H9 (cell line): ENCODE measurements at regions not wholly inside any gene's neighbourhood (a gene's known extent, or its start where the extent isn't known, plus 50 kb on each side); places are given as distances from the start of the nearest gene placed in this dataset.

ENCODE experiments used
- DNase-seq: peaks from one replicate; pipeline ENCODE4 v3.0.0-alpha.2; 2017
- H2AFZ ChIP-seq: one replicate; pipeline ENCODE4 v1.6.1; 2013; ENCODE audit warnings: mild to moderate bottlenecking, low read length, control low read depth, moderate library complexity
- H2AK5ac ChIP-seq: 2 replicates; pipeline ENCODE4 v1.6.1; 2013; ENCODE audit warnings: low read length, control low read depth, mixed read lengths; ENCODE audit not compliant: insufficient read length
- H2BK120ac ChIP-seq: one replicate; pipeline ENCODE4 v1.6.1; 2013; ENCODE audit warnings: low read depth, mild to moderate bottlenecking, low read length, control low read depth, inconsistent platforms; ENCODE audit not compliant: poor library complexity, severe bottlenecking
- H2BK12ac ChIP-seq: 2 replicates; pipeline ENCODE4 v1.6.1; 2013; ENCODE audit warnings: low read length, control low read depth, mixed read lengths, low read depth; ENCODE audit not compliant: insufficient read length
- H2BK15ac ChIP-seq: 2 replicates; pipeline ENCODE4 v1.6.1; 2013; ENCODE audit warnings: low read depth, low read length, control low read depth
- H2BK20ac ChIP-seq: one replicate; pipeline ENCODE4 v1.6.1; 2013; ENCODE audit warnings: low read depth, mild to moderate bottlenecking, low read length, control low read depth, inconsistent platforms; ENCODE audit not compliant: poor library complexity, severe bottlenecking
- H2BK5ac ChIP-seq: 2 replicates; pipeline ENCODE4 v1.6.1; 2013; ENCODE audit warnings: low read length, control low read depth, mixed read lengths; ENCODE audit not compliant: insufficient read length
- H3K14ac ChIP-seq: 2 replicates; pipeline ENCODE4 v1.6.1; 2013; ENCODE audit warnings: low read length, control low read depth; ENCODE audit not compliant: insufficient read depth
- H3K18ac ChIP-seq: 2 replicates; pipeline ENCODE4 v1.6.1; 2013; ENCODE audit warnings: low read depth, mild to moderate bottlenecking, mixed read lengths, low read length, control low read depth; ENCODE audit not compliant: insufficient read length
- H3K23ac ChIP-seq: 2 replicates; pipeline ENCODE4 v1.6.1; 2013; ENCODE audit warnings: low read length, control low read depth, mixed read lengths, low read depth; ENCODE audit not compliant: insufficient read length
- H3K23me2 ChIP-seq: 2 replicates; pipeline ENCODE4 v1.6.1; 2013; ENCODE audit warnings: low read depth, mild to moderate bottlenecking, mixed read lengths, low read length, control low read depth; ENCODE audit not compliant: insufficient read length, poor library complexity, severe bottlenecking
- H3K27ac ChIP-seq: 2 replicates; pipeline ENCODE4 v1.5.1; 2013; ENCODE audit warnings: low read length, control low read depth, mixed read lengths, low read depth; ENCODE audit not compliant: insufficient read length
- H3K27me3 ChIP-seq: 2 replicates; pipeline ENCODE4 v1.6.1; 2013; ENCODE audit warnings: low read length, control low read depth, inconsistent platforms; ENCODE audit not compliant: insufficient read depth
- H3K4ac ChIP-seq: 2 replicates; pipeline ENCODE4 v1.6.1; 2013; ENCODE audit warnings: low read depth, mild to moderate bottlenecking, control low read depth, inconsistent platforms, low read length, moderate library complexity
- H3K4me1 ChIP-seq: 2 replicates; pipeline ENCODE4 v1.6.1; 2013; ENCODE audit warnings: low read length, control low read depth, inconsistent platforms; ENCODE audit not compliant: insufficient read depth
- H3K4me2 ChIP-seq: 2 replicates; pipeline ENCODE4 v1.6.1; 2013; ENCODE audit warnings: low read length, control low read depth, mixed read lengths; ENCODE audit not compliant: insufficient read length, insufficient read depth
- H3K56ac ChIP-seq: 2 replicates; pipeline ENCODE4 v1.6.1; 2013; ENCODE audit warnings: low read depth, mild to moderate bottlenecking, mixed read lengths, low read length, control low read depth; ENCODE audit not compliant: insufficient read length
- H3K79me1 ChIP-seq: 2 replicates; pipeline ENCODE4 v1.6.1; 2013; ENCODE audit warnings: low read depth, mild to moderate bottlenecking, moderate library complexity, low read length, control low read depth, inconsistent platforms; ENCODE audit not compliant: insufficient read depth, poor library complexity, severe bottlenecking
- H3K79me2 ChIP-seq: 2 replicates; pipeline ENCODE4 v1.6.1; 2013; ENCODE audit warnings: low read length, control low read depth, inconsistent platforms; ENCODE audit not compliant: insufficient read depth
- H3K9ac ChIP-seq: 2 replicates; pipeline ENCODE4 v1.6.1; 2013; ENCODE audit warnings: low read length, control low read depth, mixed read lengths; ENCODE audit not compliant: insufficient read length; ENCODE audit errors: extremely low read depth
- H3K9me3 ChIP-seq: one replicate; pipeline ENCODE4 v1.6.1; 2013; ENCODE audit warnings: low read depth, low read length, inconsistent platforms; ENCODE audit not compliant: control insufficient read depth
- H3T11ph ChIP-seq: one replicate; pipeline ENCODE4 v1.6.1; 2013; ENCODE audit warnings: mild to moderate bottlenecking, low read length, control low read depth, inconsistent platforms
- H4K20me1 ChIP-seq: one replicate; pipeline ENCODE4 v1.6.1; 2013; ENCODE audit not compliant: control insufficient read depth, insufficient read length, insufficient read depth
- H4K5ac ChIP-seq: 2 replicates; pipeline ENCODE4 v1.6.1; 2013; ENCODE audit warnings: low read depth, mild to moderate bottlenecking, mixed read lengths, low read length, control low read depth; ENCODE audit not compliant: insufficient read length
- H4K8ac ChIP-seq: replicated peaks from 2 replicates; pipeline ENCODE4 v1.6.1; 2013; ENCODE audit warnings: low read length, control low read depth, mixed read lengths, low read depth; ENCODE audit not compliant: insufficient read length
- H4K91ac ChIP-seq: 2 replicates; pipeline ENCODE4 v1.6.1; 2013; ENCODE audit warnings: low read depth, mild to moderate bottlenecking, moderate library complexity, mixed read lengths, low read length, control low read depth; ENCODE audit not compliant: insufficient read length
- H3K27ac Mint-ChIP-seq, 3 experiments: 2 replicates in 2 of 3; 3 replicates in 1 of 3; pipeline ENCODE4 v1.8.0; 2020 to 2021; ENCODE audit warnings: mixed read lengths in 3 of 3, mild to moderate bottlenecking in 1 of 3, moderate library complexity in 1 of 3
- H3K27me3 Mint-ChIP-seq: 2 replicates; pipeline ENCODE4 v1.8.0; 2021; ENCODE audit warnings: low read depth, mild to moderate bottlenecking, moderate library complexity, mixed read lengths
- H3K36me3 Mint-ChIP-seq, 3 experiments: 2 replicates in 2 of 3; 3 replicates in 1 of 3; pipeline ENCODE4 v1.8.0; 2020 to 2021; ENCODE audit warnings: low read depth in 3 of 3, mixed read lengths in 3 of 3; ENCODE audit not compliant: insufficient read depth in 1 of 3
- H3K4me1 Mint-ChIP-seq, 2 experiments: 2 replicates each; pipeline ENCODE4 v1.8.0; 2020; ENCODE audit warnings: mixed read lengths in 2 of 2
- H3K4me3 Mint-ChIP-seq, 2 experiments: 2 replicates in 1 of 2; 3 replicates in 1 of 2; pipeline ENCODE4 v1.8.0; 2020 to 2021; ENCODE audit warnings: mild to moderate bottlenecking in 2 of 2, mixed read lengths in 2 of 2, moderate library complexity in 1 of 2
- H3K9me3 Mint-ChIP-seq, 2 experiments: 2 replicates in 1 of 2; 3 replicates in 1 of 2; pipeline ENCODE4 v1.8.0; 2020; ENCODE audit warnings: mild to moderate bottlenecking in 2 of 2, mixed read lengths in 2 of 2, moderate library complexity in 1 of 2
- CTCF ChIP-seq: fragments of 200-600 bp; sonication (generic); conservative IDR thresholded peaks from 3 replicates; pipeline ENCODE4 v1.8.0; 2021; ENCODE audit warnings: antibody characterized with exemption, mild to moderate bottlenecking
- WGBS: extraction: QIAGEN DNeasy Blood & Tissue Kit; methylation state at CpG from one replicate; pipeline ENCODE4 v1.1.7; 2013; ENCODE audit warnings: missing lambda C conversion rate, low lambda C conversion rate, mixed read lengths; ENCODE audit not compliant: insufficient read length; ENCODE audit errors: extremely low coverage; 5-methylcytosine and 5-hydroxymethylcytosine counted together

GRCh38 chr3:16793321-16793720, 91.4 kb upstream of the PLCL2 start:
- Histone ChIP-seq H3K9me3 (no peaks in the 10 kb centered on the region), H2BK12ac (no peak overlapping the region), H3K9ac (no peak overlapping the region), H3K4me1 (peaks cover 22% of the 10 kb centered on the region; the same call in 1 of the 2 replicates), H2BK20ac (no peak overlapping the region), H3K23me2 (no peaks in the 10 kb centered on the region), H3K27ac (no peak overlapping the region), H3K18ac (no peak overlapping the region), H2AFZ (no peak overlapping the region), H3K56ac (no peak overlapping the region), H4K20me1 (no peaks in the 10 kb centered on the region), H2AK5ac (no peak overlapping the region), H4K5ac (no peak overlapping the region), H4K8ac (no peak overlapping the region), H2BK5ac (no peak overlapping the region), H4K91ac (no peak overlapping the region), H3K4me2 (peak overlapping the region; percentile 24), H3K23ac (no peak overlapping the region), H3K27me3 (no peaks in the 10 kb centered on the region), H3K4ac (no peak overlapping the region), H3K79me1 (no peaks in the 10 kb centered on the region), H3K14ac (no peak overlapping the region), H2BK120ac (no peak overlapping the region), H2BK15ac (no peak overlapping the region), H3T11ph (no peak overlapping the region), H3K79me2 (no peaks in the 10 kb centered on the region)
- H3K4me1 Mint-ChIP-seq: peaks cover 52 to 69% of the 10 kb centered on the region in 2 experiments
- peaks cover 3% of the 10 kb centered on the region in 2 experiments; a peak in 4 of 5 replicates for H3K9me3 Mint-ChIP-seq
- peaks cover 0 to 28% (median 10%) of the 10 kb centered on the region in 3 experiments for H3K36me3 Mint-ChIP-seq
- no peak for DNase-seq
- no peak for TF ChIP-seq CTCF
- H3K27ac Mint-ChIP-seq: peak overlapping the region in 1 of 3 experiments; percentile 24; a peak in 1 of 7 replicates
- no peaks in the 10 kb centered on the region for H3K27me3 Mint-ChIP-seq
- WGBS: no CpG with 5 or more reads among the region's 5 CpGs
- no peak overlapping the region; a peak in 1 of 5 replicates for H3K4me3 Mint-ChIP-seq
